ENCODE measurements at regions not wholly inside any gene's neighbourhood (a gene's known extent, or its start where the extent isn't known, plus 50 kb on each side); places are given as distances from the start of the nearest gene placed in this dataset.

- Histone ChIP-seq H3K9me1 (ENCODE audit: control insufficient read depth, insufficient read depth, low read length) (no peaks in the 10 kb centered on the region), H3K4me1 (replicated peaks in 1 of 2; ENCODE audit: control insufficient read depth in 2 of 2, insufficient read depth in 2 of 2, low read length in 2 of 2) (no peaks in the 10 kb centered on the region), H3K27ac (ENCODE audit: extremely low read depth, low read depth, low read length) (no peak overlapping the region), H3K79me2 (ENCODE audit: control insufficient read depth, insufficient read depth, low read length) (no peaks in the 10 kb centered on the region), H3K9me3 (replicated peaks; ENCODE audit: control insufficient read depth, insufficient read depth, low read depth, low read length) (no peaks in the 10 kb centered on the region), H3K4me3 (no peak overlapping the region), H3K36me3 (ENCODE audit: control insufficient read depth, insufficient read depth, low read length) (no peaks in the 10 kb centered on the region), H2AFZ (ENCODE audit: low read depth, low read length) (no peak overlapping the region), H3K9ac (ENCODE audit: insufficient read depth in 1 of 2, low read depth in 2 of 2, low read length in 2 of 2) (no peak overlapping the region), H3K4me2 (ENCODE audit: insufficient read depth, low read length) (no peak overlapping the region), H3K27me3 (ENCODE audit: control insufficient read depth in 2 of 2, insufficient read depth in 2 of 2, low read length in 2 of 2) (no peaks in the 10 kb centered on the region), H4K20me1 (replicated peaks; ENCODE audit: control insufficient read depth, insufficient read depth, low read length) (no peaks in the 10 kb centered on the region)
- in situ Hi-C loops (cut with MboI) (no loop called here), intact Hi-C loops (cut with micrococcal nuclease) (no loop called here)
- POLR2A ChIA-PET = no interaction called here
- ATAC-seq (no peak), FAIRE-seq (no peak), DNase-seq (ENCODE audit: extremely low read depth in 1 of 4, low spot score in 3 of 4) (no peak)
- WGBS (ENCODE audit: insufficient coverage, low coverage, missing lambda C conversion rate) = 0% methylated on average over 4 of the region's 4 CpGs
- CTCF ChIA-PET (ENCODE audit: low intra/inter-chr PET ratio) = no interaction called here
- no TSS peak for BruUV-seq (replicated peaks)
- TF ChIP-seq CSDE1 (IDR thresholded peaks at IDR 0.05) (no peak), MYC (IDR thresholded peaks at IDR 0.05; ENCODE audit: low read depth, low read length) (no peak), MYC (CRISPR knock-in tag; IDR thresholded peaks at IDR 0.05; ENCODE audit: borderline replicate concordance, low read depth) (no peak), HIVEP1 (CRISPR knock-in tag; IDR thresholded peaks at IDR 0.05) (no peak), ZNF699 (CRISPR knock-in tag; IDR thresholded peaks at IDR 0.05; ENCODE audit: insufficient replicate concordance) (no peak), ZBTB40 (IDR thresholded peaks at IDR 0.05) (no peak), ZBTB40 (CRISPR knock-in tag; IDR thresholded peaks at IDR 0.05) (no peak), MAFF (IDR thresholded peaks at IDR 0.05; ENCODE audit: low read length) (no peak), ESRRA (IDR thresholded peaks at IDR 0.05; ENCODE audit: borderline replicate concordance, low read depth) (no peak), CHCHD3 (CRISPR knock-in tag; IDR thresholded peaks at IDR 0.05) (no peak), POLR2A (conservative IDR thresholded peaks at IDR 0.05) (no peak), RBM17 (IDR thresholded peaks at IDR 0.05; ENCODE audit: borderline replicate concordance, low read depth, low read length) (no peak), SOX6 (IDR thresholded peaks at IDR 0.05) (no peak), MEIS2 (IDR thresholded peaks at IDR 0.05; ENCODE audit: partially characterized antibody) (no peak), FOS (IDR thresholded peaks at IDR 0.05; ENCODE audit: extremely low read depth, insufficient read length) (no peak), ZNF589 (CRISPR knock-in tag; IDR thresholded peaks at IDR 0.05; ENCODE audit: low read depth) (no peak), ZNF124 (CRISPR knock-in tag; IDR thresholded peaks at IDR 0.05) (no peak), U2AF1 (optimal IDR thresholded peaks at IDR 0.05; ENCODE audit: low read depth, low read length) (no peak), ZNF79 (CRISPR knock-in tag; IDR thresholded peaks at IDR 0.05; ENCODE audit: low read depth) (no peak)
These were observed 283.1 kb upstream of the TMTC4 start for GRCh38 chr13:100957741-100958140.
